MM.1S (cell line): ENCODE measurements at regions not wholly inside any gene's neighbourhood (a gene's known extent, or its start where the extent isn't known, plus 50 kb on each side); places are given as distances from the start of the nearest gene placed in this dataset.

Source experiments
- DNase-seq: peaks from one replicate; pipeline ENCODE4 v3.0.0-alpha.2; 2015
- H2AFZ ChIP-seq: fragments of 300-600 bp; sonication (generic); 2 replicates; pipeline ENCODE4 v1.6.0; 2016; ENCODE audit warnings: antibody characterized with exemption, low read length
- H3F3A ChIP-seq: fragments of 300-600 bp; sonication (generic); 2 replicates; pipeline ENCODE4 v1.6.1; 2016; ENCODE audit warnings: mild to moderate bottlenecking, antibody characterized with exemption, low read length, moderate library complexity, mixed read lengths; ENCODE audit not compliant: insufficient read depth
- H3K27ac ChIP-seq: fragments of 300-600 bp; sonication (generic); 2 replicates; pipeline ENCODE4 v1.5.1; 2016; ENCODE audit warnings: mild to moderate bottlenecking, low read length
- H3K27me3 ChIP-seq: fragments of 300-600 bp; sonication (generic); replicated peaks from 2 replicates; pipeline ENCODE4 v1.6.0; 2016; ENCODE audit warnings: low read length; ENCODE audit not compliant: insufficient read depth
- H3K36me3 ChIP-seq: fragments of 300-600 bp; sonication (generic); replicated peaks from 2 replicates; pipeline ENCODE4 v1.6.1; 2016; ENCODE audit warnings: mild to moderate bottlenecking, low read length, mixed read lengths; ENCODE audit not compliant: insufficient read depth
- H3K4me1 ChIP-seq: fragments of 300-600 bp; sonication (generic); 2 replicates; pipeline ENCODE4 v1.6.1; 2016; ENCODE audit warnings: low read length, mixed read lengths
- H3K4me2 ChIP-seq: fragments of 300-600 bp; sonication (generic); 2 replicates; pipeline ENCODE4 v1.6.0; 2016; ENCODE audit warnings: low read depth, low read length
- H3K4me3 ChIP-seq: fragments of 300-600 bp; sonication (generic); 2 replicates; pipeline ENCODE4 v1.5.1; 2016; ENCODE audit warnings: low read length, mixed read lengths
- H3K79me2 ChIP-seq: fragments of 300-600 bp; sonication (generic); 2 replicates; pipeline ENCODE4 v1.6.1; 2016; ENCODE audit warnings: mixed run types, low read length, mixed read lengths
- H3K9ac ChIP-seq: fragments of 300-600 bp; sonication (generic); 2 replicates; pipeline ENCODE4 v1.6.1; 2016; ENCODE audit warnings: low read length, mixed read lengths
- H3K9me2 ChIP-seq: fragments of 300-600 bp; sonication (generic); replicated peaks from 2 replicates; pipeline ENCODE4 v1.6.1; 2016; ENCODE audit warnings: mild to moderate bottlenecking, low read length, mixed read lengths; ENCODE audit not compliant: insufficient read depth
- H3K9me3 ChIP-seq: fragments of 300-600 bp; sonication (generic); replicated peaks from 2 replicates; pipeline ENCODE4 v1.6.1; 2016; ENCODE audit warnings: mild to moderate bottlenecking, low read length, mixed read lengths; ENCODE audit not compliant: insufficient read depth
- H4K20me1 ChIP-seq: fragments of 300-600 bp; sonication (generic); 2 replicates; pipeline ENCODE4 v1.6.1; 2016; ENCODE audit warnings: mild to moderate bottlenecking, low read length, moderate library complexity, mixed read lengths; ENCODE audit not compliant: insufficient read depth
- EZH2 ChIP-seq: fragments of 300-600 bp; sonication (generic); optimal IDR thresholded peaks from 2 replicates; pipeline ENCODE3; 2017; ENCODE audit warnings: low read depth, mild to moderate bottlenecking, antibody characterized with exemption, low read length, mixed read lengths
- EZH2phosphoT487 ChIP-seq: fragments of 300-600 bp; sonication (generic); IDR thresholded peaks from 2 replicates; pipeline ENCODE4 v1.6.1; 2018; ENCODE audit warnings: antibody characterized with exemption, low read length
- TF ChIP-seq, protein P1 (sequence below): fragments of 300-600 bp; sonication (generic); IDR thresholded peaks from 2 replicates; pipeline ENCODE4 v1.5.1; 2016; ENCODE audit warnings: antibody characterized with exemption, low read length, mixed read lengths

DNA sequence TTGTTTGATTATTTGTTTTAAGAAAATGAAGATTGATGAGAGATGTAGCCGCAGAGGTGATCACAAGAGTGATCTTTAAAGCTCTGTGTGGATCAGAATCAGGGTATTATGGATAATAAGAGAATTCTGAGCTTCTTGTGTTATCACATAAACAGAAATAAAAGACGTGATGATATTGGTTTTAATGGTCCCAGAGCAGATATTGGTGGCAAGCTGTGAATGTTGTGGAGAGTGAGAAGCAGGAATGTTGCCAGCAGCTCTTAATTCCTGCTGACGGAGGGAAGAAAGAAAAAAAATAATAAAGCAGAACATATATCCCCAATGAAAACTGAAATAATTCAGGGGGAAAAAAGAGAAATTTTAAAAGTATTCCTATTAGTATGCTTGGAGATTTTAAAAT, 1015.9 kb downstream of the PCDH18 start:
- 0 out of 2 replicates have a peak, but pooled peaks cover 4% of the 10 kb centered on the region for H3K9me2 ChIP-seq
- no peak overlapping the region for H3K9ac ChIP-seq
- no peaks in the 10 kb centered on the region for H3K9me3 ChIP-seq
- DNase-seq: no peak
- no peaks in the 10 kb centered on the region for H3K27me3 ChIP-seq
- H2AFZ ChIP-seq: no peak overlapping the region
- H3K4me3 ChIP-seq: no peak overlapping the region
- H3F3A ChIP-seq: no peaks in the 10 kb centered on the region
- H3K4me2 ChIP-seq: no peak overlapping the region
- H3K4me1 ChIP-seq: no peaks in the 10 kb centered on the region
- no peaks in the 10 kb centered on the region for H3K79me2 ChIP-seq
- H4K20me1 ChIP-seq: no peaks in the 10 kb centered on the region
- H3K36me3 ChIP-seq: no peaks in the 10 kb centered on the region
- no peak overlapping the region for H3K27ac ChIP-seq
- TF ChIP-seq EZH2 (no peak), EZH2phosphoT487 (no peak)
- TF ChIP-seq, protein P1, sequence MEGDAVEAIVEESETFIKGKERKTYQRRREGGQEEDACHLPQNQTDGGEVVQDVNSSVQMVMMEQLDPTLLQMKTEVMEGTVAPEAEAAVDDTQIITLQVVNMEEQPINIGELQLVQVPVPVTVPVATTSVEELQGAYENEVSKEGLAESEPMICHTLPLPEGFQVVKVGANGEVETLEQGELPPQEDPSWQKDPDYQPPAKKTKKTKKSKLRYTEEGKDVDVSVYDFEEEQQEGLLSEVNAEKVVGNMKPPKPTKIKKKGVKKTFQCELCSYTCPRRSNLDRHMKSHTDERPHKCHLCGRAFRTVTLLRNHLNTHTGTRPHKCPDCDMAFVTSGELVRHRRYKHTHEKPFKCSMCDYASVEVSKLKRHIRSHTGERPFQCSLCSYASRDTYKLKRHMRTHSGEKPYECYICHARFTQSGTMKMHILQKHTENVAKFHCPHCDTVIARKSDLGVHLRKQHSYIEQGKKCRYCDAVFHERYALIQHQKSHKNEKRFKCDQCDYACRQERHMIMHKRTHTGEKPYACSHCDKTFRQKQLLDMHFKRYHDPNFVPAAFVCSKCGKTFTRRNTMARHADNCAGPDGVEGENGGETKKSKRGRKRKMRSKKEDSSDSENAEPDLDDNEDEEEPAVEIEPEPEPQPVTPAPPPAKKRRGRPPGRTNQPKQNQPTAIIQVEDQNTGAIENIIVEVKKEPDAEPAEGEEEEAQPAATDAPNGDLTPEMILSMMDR: no peak

DNA sequence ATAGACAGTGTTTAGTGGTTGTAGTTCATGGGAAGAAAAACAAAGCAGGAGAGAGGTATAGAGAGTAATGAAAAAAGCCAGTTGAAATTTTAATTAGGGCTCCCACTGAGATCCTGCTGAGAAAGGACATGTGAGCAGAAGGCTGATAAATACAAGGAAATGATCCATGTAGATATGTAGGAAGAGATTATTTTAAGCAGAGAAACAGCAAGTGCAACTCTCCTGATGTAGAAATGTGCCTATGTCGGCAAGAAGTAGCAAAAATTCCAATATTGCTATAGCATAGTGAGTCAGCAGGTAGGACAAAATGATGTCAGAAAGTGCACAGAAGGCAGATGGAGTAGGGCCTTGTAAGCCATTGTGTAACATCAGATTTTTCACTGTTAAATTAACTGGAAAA, 1027.3 kb downstream of the PCDH18 start:
- DNase-seq: no peak
- Histone ChIP-seq H3K9me3 (no peaks in the 10 kb centered on the region), H2AFZ (no peak overlapping the region), H4K20me1 (no peaks in the 10 kb centered on the region), H3K4me2 (no peak overlapping the region), H3F3A (no peaks in the 10 kb centered on the region), H3K9ac (no peak overlapping the region), H3K36me3 (no peaks in the 10 kb centered on the region), H3K27me3 (no peaks in the 10 kb centered on the region), H3K4me3 (no peak overlapping the region), H3K79me2 (no peaks in the 10 kb centered on the region), H3K9me2 (no peaks in the 10 kb centered on the region), H3K27ac (no peak overlapping the region), H3K4me1 (no peaks in the 10 kb centered on the region)
- TF ChIP-seq EZH2phosphoT487: no peak
- TF ChIP-seq, protein P1: no peak
- TF ChIP-seq EZH2: no peak

DNA sequence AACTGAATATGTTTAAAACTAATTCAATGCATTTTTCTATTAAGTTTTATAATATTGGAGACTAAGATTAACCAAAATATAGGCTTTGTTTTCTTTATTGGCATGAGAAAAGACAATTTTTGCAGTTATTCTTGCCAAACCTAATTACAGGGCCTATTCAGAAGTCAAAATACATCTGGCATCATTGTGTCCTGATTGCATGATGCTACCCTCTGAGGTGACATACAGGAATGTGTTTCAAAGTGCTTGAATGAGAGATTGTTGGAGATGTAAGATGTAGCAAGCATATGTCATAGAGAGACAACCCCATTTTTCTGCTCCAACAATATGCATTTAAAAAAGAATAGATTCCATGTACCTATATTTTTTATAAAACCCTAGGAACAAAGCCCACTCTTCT, 1036.4 kb downstream of the PCDH18 start:
- no peak overlapping the region for H2AFZ ChIP-seq
- no peak for TF ChIP-seq EZH2
- TF ChIP-seq, protein P1: no peak
- no peak for TF ChIP-seq EZH2phosphoT487
- DNase-seq: no peak

GRCh38 chr4:136495076-136495475, 1037.2 kb downstream of the PCDH18 start:
- Histone ChIP-seq H2AFZ (no peak overlapping the region), H3K4me1 (no peaks in the 10 kb centered on the region), H3K4me3 (no peak overlapping the region), H3K9ac (no peak overlapping the region), H3K27me3 (no peaks in the 10 kb centered on the region), H3K9me2 (no peaks in the 10 kb centered on the region), H3K36me3 (no peaks in the 10 kb centered on the region), H3K9me3 (no peaks in the 10 kb centered on the region), H3K4me2 (no peak overlapping the region), H4K20me1 (no peaks in the 10 kb centered on the region), H3F3A (no peaks in the 10 kb centered on the region), H3K27ac (no peak overlapping the region), H3K79me2 (no peaks in the 10 kb centered on the region)
- DNase-seq: no peak
- no peak for TF ChIP-seq EZH2
- TF ChIP-seq, protein P1: no peak
- TF ChIP-seq EZH2phosphoT487: no peak

More for the DNA sequence above, 1036.4 kb downstream of the PCDH18 start:
- Histone ChIP-seq H3K27me3 (no peaks in the 10 kb centered on the region), H3K9ac (no peak overlapping the region), H4K20me1 (no peaks in the 10 kb centered on the region), H3K9me3 (no peaks in the 10 kb centered on the region), H3F3A (no peaks in the 10 kb centered on the region), H3K4me1 (no peaks in the 10 kb centered on the region), H3K79me2 (no peaks in the 10 kb centered on the region), H3K4me3 (no peak overlapping the region), H3K9me2 (no peaks in the 10 kb centered on the region), H3K27ac (no peak overlapping the region), H3K4me2 (no peak overlapping the region), H3K36me3 (no peaks in the 10 kb centered on the region)
